ENCODE measurements at regions not wholly inside any gene's neighbourhood (a gene's known extent, or its start where the extent isn't known, plus 50 kb on each side); places are given as distances from the start of the nearest gene placed in this dataset.

DNA sequence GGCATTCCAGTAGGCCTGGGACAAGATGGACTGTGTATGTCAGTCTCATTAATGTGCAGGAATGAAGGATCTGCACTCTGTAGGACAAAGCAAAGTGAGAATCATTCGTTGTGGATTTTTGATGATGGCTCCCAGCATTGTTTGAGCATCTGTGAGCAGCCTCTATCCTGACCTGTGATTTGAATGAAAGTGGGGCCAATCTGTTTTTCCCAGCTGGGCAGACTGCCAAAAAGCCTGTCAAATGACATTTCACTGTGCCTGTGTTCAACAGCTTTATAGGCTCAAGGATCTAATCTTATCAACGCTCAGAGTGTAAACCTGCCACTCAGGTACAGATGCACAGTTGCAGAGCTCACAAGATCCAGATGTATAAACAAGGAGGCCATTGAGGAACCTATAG lies 86.7 kb upstream of the SYNDIG1 start:
- TF ChIP-seq CTCF (conservative IDR thresholded peaks at IDR 0.05 in 1 of 2, IDR thresholded peaks at IDR 0.05 in 1 of 2; ENCODE audit: low read depth in 1 of 2, low read length in 2 of 2) (no peak), EZH2 (IDR thresholded peaks at IDR 0.05; ENCODE audit: low read length, missing control alignments) (no peak)
